GM12872 (cell line): ENCODE measurements at regions not wholly inside any gene's neighbourhood (a gene's known extent, or its start where the extent isn't known, plus 50 kb on each side); places are given as distances from the start of the nearest gene placed in this dataset.

Source experiments
- CTCF ChIP-seq: IDR thresholded peaks from 3 replicates; pipeline ENCODE4 v1.5.1; 2011; ENCODE audit warnings: low read depth, mild to moderate bottlenecking, low read length, moderate library complexity; ENCODE audit not compliant: insufficient read depth

GRCh38 chr1:193712392-193712791, 526.0 kb upstream of the B3GALT2 start:
- TF ChIP-seq CTCF = no peak

GRCh38 chr1:193709607-193710006, 523.2 kb upstream of the B3GALT2 start:
- TF ChIP-seq CTCF = no peak

GRCh38 chr1:193707271-193708021, 521.0 kb upstream of the B3GALT2 start:
- no peak for TF ChIP-seq CTCF

- TF ChIP-seq CTCF = no peak
Observed at GRCh38 chr1:193706766-193707165, 520.4 kb upstream of the B3GALT2 start.

- TF ChIP-seq CTCF = no peak
Observed at GRCh38 chr1:193705554-193705981, 519.2 kb upstream of the B3GALT2 start.

- no peak for TF ChIP-seq CTCF
Observed at GRCh38 chr1:193703655-193704054, 517.2 kb upstream of the B3GALT2 start.

- no peak for TF ChIP-seq CTCF
Observed at GRCh38 chr1:193703121-193703520, 516.7 kb upstream of the B3GALT2 start.

GRCh38 chr1:193701759-193702158, 515.3 kb upstream of the B3GALT2 start:
- no peak for TF ChIP-seq CTCF
